GM12892 (cell line): ENCODE measurements at regions not wholly inside any gene's neighbourhood (a gene's known extent, or its start where the extent isn't known, plus 50 kb on each side); places are given as distances from the start of the nearest gene placed in this dataset.

Source experiments
- POLR2A ChIP-seq: IDR thresholded peaks from 2 replicates; pipeline ENCODE4 v1.6.1; 2011; ENCODE audit warnings: low read depth, low read length, control low read depth
- POLR2AphosphoS5 ChIP-seq: IDR thresholded peaks from 2 replicates; pipeline ENCODE4 v1.6.1; 2011; ENCODE audit warnings: low read depth, low read length, control low read depth

- TF ChIP-seq POLR2AphosphoS5 (no peak), POLR2A (no peak)
Measured at GRCh38 chr7:52555805-52556204, 479.6 kb upstream of the POM121L12 start.
